ENCODE measurements at regions not wholly inside any gene's neighbourhood (a gene's known extent, or its start where the extent isn't known, plus 50 kb on each side); places are given as distances from the start of the nearest gene placed in this dataset.

DNA sequence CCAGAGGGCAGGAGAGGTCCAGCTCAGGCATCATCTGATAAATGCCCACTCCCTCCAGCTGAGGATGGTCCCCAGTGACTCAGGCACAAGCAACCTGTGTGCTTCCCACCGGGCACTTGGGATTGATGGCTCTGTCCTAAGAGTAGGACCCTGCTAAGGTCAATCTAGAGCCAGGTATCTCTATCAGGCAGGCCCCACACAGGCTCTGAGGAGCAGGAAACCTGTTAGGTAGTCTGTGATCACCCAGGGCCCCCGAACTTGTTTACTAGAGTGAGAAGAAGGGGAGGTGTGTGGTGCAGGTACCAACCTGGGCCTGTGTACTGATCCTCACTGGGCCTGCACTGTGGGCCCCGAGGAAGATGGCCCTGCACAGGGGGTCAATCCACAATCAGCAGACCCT, 119.6 kb upstream of the FSTL4 start:
- TF ChIP-seq MXI1 (conservative IDR thresholded peaks at IDR 0.05; ENCODE audit: poor library complexity, severe bottlenecking) (no peak), EZH2 (IDR thresholded peaks at IDR 0.05; ENCODE audit: borderline replicate concordance, insufficient read depth, low read length, poor library complexity, severe bottlenecking) (no peak), REST (IDR thresholded peaks at IDR 0.05; ENCODE audit: borderline replicate concordance) (no peak), POLR2AphosphoS5 (IDR thresholded peaks at IDR 0.05) (no peak), TAF1 (IDR thresholded peaks at IDR 0.05; ENCODE audit: low read depth) (no peak), SMC3 (conservative IDR thresholded peaks at IDR 0.05; ENCODE audit: poor library complexity) (no peak), RAD21 (conservative IDR thresholded peaks at IDR 0.05) (no peak)
- TF ChIP-seq, protein P1, sequence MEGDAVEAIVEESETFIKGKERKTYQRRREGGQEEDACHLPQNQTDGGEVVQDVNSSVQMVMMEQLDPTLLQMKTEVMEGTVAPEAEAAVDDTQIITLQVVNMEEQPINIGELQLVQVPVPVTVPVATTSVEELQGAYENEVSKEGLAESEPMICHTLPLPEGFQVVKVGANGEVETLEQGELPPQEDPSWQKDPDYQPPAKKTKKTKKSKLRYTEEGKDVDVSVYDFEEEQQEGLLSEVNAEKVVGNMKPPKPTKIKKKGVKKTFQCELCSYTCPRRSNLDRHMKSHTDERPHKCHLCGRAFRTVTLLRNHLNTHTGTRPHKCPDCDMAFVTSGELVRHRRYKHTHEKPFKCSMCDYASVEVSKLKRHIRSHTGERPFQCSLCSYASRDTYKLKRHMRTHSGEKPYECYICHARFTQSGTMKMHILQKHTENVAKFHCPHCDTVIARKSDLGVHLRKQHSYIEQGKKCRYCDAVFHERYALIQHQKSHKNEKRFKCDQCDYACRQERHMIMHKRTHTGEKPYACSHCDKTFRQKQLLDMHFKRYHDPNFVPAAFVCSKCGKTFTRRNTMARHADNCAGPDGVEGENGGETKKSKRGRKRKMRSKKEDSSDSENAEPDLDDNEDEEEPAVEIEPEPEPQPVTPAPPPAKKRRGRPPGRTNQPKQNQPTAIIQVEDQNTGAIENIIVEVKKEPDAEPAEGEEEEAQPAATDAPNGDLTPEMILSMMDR (IDR thresholded peaks at IDR 0.05; ENCODE audit: poor library complexity, severe bottlenecking) = no peak

All from neural cell (in vitro differentiated cells).